WI38 (cell line): ENCODE measurements at regions not wholly inside any gene's neighbourhood (a gene's known extent, or its start where the extent isn't known, plus 50 kb on each side); places are given as distances from the start of the nearest gene placed in this dataset.

ENCODE experiments used
- H3K4me3 ChIP-seq: 2 replicates; pipeline ENCODE4 v1.5.1; 2011; ENCODE audit warnings: low read depth, mild to moderate bottlenecking, control low read depth, low read length
- TF ChIP-seq, protein P1 (sequence below): IDR thresholded peaks from 2 replicates; pipeline ENCODE4 v1.5.1; 2012; ENCODE audit warnings: low read depth, mild to moderate bottlenecking, control low read depth, low read length

DNA sequence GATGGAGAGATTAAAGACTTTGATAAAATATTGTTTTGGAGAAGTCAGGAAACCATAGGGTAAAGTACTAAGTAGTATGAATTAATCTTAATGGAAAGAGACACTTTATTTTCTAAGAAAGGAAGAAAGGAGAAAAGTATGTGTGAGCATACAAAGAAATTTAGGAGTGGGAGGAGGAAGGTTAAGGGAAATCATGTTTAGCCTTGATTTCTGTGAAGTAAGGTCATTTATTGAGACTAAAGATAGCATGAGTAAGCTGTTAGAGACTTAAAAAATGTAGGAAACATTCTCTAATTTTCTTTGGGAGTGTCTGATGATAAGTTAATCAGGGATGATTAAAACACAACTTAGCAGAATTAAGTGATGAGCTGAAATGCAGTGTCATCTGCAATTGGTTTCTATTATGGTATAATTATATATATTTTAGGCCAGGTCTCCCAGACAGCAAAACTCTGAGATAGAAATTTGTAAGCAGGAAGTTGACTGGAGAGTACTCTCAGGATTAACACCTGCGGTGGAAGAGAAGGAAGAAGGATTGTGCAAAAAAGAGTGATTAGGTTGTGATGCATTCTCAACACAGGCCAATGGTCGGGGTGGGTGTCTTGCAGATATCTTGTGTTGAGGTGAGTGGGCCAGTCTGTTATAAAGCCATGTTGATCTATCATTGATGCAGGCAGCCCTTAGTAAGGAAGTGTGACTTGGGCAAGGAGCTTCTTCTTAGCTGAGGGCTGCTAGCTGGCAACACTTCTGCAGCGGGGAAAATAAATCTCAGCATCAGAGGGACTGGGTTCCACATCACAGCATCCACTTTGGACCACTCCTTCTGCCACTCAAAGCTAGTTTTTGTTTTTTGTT lies 256.2 kb downstream of the AEBP2 start:
- TF ChIP-seq, protein P1, sequence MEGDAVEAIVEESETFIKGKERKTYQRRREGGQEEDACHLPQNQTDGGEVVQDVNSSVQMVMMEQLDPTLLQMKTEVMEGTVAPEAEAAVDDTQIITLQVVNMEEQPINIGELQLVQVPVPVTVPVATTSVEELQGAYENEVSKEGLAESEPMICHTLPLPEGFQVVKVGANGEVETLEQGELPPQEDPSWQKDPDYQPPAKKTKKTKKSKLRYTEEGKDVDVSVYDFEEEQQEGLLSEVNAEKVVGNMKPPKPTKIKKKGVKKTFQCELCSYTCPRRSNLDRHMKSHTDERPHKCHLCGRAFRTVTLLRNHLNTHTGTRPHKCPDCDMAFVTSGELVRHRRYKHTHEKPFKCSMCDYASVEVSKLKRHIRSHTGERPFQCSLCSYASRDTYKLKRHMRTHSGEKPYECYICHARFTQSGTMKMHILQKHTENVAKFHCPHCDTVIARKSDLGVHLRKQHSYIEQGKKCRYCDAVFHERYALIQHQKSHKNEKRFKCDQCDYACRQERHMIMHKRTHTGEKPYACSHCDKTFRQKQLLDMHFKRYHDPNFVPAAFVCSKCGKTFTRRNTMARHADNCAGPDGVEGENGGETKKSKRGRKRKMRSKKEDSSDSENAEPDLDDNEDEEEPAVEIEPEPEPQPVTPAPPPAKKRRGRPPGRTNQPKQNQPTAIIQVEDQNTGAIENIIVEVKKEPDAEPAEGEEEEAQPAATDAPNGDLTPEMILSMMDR: no peak
- no peak overlapping the region for H3K4me3 ChIP-seq

DNA sequence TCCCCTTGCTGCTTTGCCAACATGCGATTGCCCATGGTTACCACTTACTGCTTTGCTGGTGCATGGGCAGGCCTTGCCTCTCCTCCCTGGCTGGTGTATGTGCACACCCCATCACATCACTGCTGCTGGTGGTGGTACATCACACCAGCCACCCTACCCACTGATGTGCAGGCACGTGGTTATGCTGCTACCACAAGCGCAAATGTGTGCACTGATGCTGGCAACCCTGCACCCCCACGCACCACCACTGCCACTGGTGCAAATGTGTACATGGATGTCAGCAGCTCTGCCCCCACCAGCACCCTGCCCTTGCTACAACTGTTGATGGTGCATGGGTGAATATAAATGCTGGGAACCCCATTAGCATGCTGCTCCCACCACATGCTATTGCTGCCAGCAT lies 261.7 kb downstream of the AEBP2 start:
- TF ChIP-seq, protein P1: no peak
- H3K4me3 ChIP-seq: no peak overlapping the region

DNA sequence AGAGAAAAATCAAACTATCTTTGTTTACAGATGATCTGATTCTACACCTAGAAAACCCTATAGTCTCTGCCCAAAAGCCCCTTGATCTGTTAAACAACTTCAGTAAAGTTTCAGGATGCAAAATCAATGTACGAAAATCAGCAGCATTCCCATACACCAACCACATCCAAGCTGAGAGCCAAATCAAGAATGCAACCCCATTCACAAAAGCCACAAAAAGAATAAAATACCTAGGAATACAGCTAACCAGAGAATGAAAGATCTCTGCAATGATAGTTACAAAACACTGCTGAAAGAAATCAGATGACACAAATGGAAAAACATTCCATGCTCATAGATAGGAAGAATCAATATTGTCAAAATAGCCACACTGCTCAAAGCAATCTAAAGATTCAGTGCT lies 265.7 kb downstream of the AEBP2 start:
- TF ChIP-seq, protein P1: no peak

DNA sequence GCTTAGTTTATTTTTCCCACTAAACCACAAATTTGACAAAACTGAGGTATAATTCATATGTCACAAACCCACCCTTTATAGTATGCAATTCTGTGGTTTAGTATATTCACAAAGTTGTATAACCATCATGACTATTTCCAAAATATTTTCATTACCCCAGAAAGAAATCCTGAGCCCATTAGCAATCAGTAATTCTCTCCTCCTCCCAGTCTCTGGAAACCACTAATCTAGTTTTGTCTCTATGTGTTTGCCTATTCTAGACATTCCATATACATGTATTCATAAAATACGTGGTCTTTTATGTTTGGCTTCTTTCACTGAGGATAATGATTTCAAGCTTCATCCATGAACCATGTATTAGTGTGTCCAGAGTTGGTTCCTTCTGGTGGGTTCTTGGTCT lies 267.6 kb downstream of the AEBP2 start:
- H3K4me3 ChIP-seq: no peak overlapping the region
- TF ChIP-seq, protein P1: no peak

More for the DNA sequence above, 265.7 kb downstream of the AEBP2 start:
- H3K4me3 ChIP-seq: no peak overlapping the region

DNA sequence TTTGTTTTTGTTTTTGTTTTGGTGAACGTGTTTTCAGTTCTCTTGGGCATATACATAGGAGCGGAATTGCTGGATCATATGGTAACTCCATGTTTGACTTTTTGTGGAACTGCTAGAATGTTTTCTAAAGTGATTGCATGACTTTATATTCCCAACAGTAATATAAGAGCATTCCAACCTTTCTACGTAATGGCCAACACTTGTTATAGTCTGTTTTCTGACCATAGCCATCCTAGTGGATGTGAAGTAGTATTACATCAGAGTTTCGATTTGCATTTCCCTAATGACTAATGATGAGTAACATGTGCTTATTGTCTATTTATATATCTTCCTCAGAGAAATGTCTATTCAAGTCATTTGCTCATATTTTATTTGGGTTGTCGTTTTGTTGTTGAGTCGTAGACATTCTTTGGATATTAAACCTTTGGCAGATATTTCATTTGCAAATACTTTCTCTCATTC lies 268.7 kb downstream of the AEBP2 start:
- no peak overlapping the region for H3K4me3 ChIP-seq
- TF ChIP-seq, protein P1: no peak

DNA sequence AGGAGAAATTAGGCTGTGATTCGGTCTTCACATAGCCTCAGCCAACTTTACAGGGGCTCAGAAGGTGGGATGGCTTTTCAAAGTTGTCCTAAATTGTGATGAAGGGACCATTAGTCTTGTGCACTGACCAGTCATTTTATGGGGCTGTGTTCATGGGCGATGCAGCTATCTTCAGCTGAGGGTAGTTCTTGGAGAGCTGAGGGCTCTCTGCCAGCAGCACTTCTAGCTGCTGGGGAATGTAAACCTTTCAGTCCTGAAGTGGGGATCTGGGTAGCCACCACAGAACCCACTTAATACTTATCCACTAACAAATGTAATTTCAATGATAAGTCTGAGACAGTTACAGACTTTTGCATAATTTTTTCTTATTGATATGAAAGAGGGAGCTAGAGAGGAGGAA lies 270.6 kb downstream of the AEBP2 start:
- no peak overlapping the region for H3K4me3 ChIP-seq
- TF ChIP-seq, protein P1: no peak
